ENCODE measurements at regions not wholly inside any gene's neighbourhood (a gene's known extent, or its start where the extent isn't known, plus 50 kb on each side); places are given as distances from the start of the nearest gene placed in this dataset.

GRCh38 chr10:35769795-35770194, 127.7 kb upstream of the FZD8 start:
- no peak for DNase-seq (ENCODE audit: low spot score in 2 of 2)
- no peak overlapping the region for H3K4me3 ChIP-seq
- in situ Hi-C loops (cut with MboI; ENCODE audit: low sequenced_read_pairs), result no loop called here
- H3K27me3 ChIP-seq (ENCODE audit: low read depth), result no peaks in the 10 kb centered on the region
- no peaks in the 10 kb centered on the region for H3K36me3 ChIP-seq (replicated peaks)
- no peaks in the 10 kb centered on the region for H3K9me3 ChIP-seq
- H3K4me1 ChIP-seq, result no peaks in the 10 kb centered on the region

DNA sequence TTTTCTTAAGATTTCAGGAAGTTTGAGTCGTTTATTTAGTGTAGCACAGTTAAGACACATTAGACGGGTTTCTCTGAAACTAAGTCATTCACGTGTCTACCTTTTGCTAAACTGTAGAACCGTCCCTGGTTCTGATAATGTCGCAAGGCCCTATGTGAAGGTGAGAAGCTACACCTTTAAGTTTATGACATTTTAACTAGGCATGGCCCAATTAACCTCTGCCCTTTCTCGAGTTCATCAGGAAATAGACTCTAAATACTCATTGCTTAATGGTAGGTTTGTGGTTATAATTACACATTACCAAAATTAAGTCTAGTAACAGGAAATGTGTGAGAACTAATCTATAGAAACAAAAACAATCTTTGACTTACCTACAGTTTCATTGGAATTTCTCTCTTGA, 126.6 kb upstream of the FZD8 start:
- Histone ChIP-seq H3K4me1 (no peaks in the 10 kb centered on the region), H3K27me3 (ENCODE audit: low read depth) (no peaks in the 10 kb centered on the region), H3K9me3 (no peaks in the 10 kb centered on the region), H3K4me3 (no peak overlapping the region), H3K36me3 (replicated peaks) (no peaks in the 10 kb centered on the region)
- no peak for DNase-seq (ENCODE audit: low spot score in 2 of 2)
- in situ Hi-C loops (cut with MboI; ENCODE audit: low sequenced_read_pairs), result no loop called here

GRCh38 chr10:35768011-35768410, 125.9 kb upstream of the FZD8 start:
- H3K36me3 ChIP-seq (replicated peaks), result no peaks in the 10 kb centered on the region
- no peak overlapping the region for H3K4me3 ChIP-seq
- in situ Hi-C loops (cut with MboI; ENCODE audit: low sequenced_read_pairs), result no loop called here
- no peaks in the 10 kb centered on the region for H3K27me3 ChIP-seq (ENCODE audit: low read depth)
- no peaks in the 10 kb centered on the region for H3K9me3 ChIP-seq
- no peak for DNase-seq (ENCODE audit: low spot score in 2 of 2)
- no peaks in the 10 kb centered on the region for H3K4me1 ChIP-seq

GRCh38 chr10:35765996-35766395, 123.9 kb upstream of the FZD8 start:
- Histone ChIP-seq H3K27me3 (ENCODE audit: low read depth) (no peaks in the 10 kb centered on the region), H3K4me3 (no peak overlapping the region), H3K4me1 (no peaks in the 10 kb centered on the region), H3K9me3 (no peaks in the 10 kb centered on the region), H3K36me3 (replicated peaks) (no peaks in the 10 kb centered on the region)
- in situ Hi-C loops (cut with MboI; ENCODE audit: low sequenced_read_pairs), result no loop called here
- no peak for DNase-seq (ENCODE audit: low spot score in 2 of 2)

GRCh38 chr10:35765066-35765527, 123.0 kb upstream of the FZD8 start:
- Histone ChIP-seq H3K4me3 (no peak overlapping the region), H3K36me3 (replicated peaks) (no peaks in the 10 kb centered on the region), H3K9me3 (no peaks in the 10 kb centered on the region), H3K27me3 (ENCODE audit: low read depth) (no peaks in the 10 kb centered on the region), H3K4me1 (no peaks in the 10 kb centered on the region)
- no peak for DNase-seq (ENCODE audit: low spot score in 2 of 2)
- in situ Hi-C loops (cut with MboI; ENCODE audit: low sequenced_read_pairs), result no loop called here

GRCh38 chr10:35762311-35763030, 120.4 kb upstream of the FZD8 start:
- Histone ChIP-seq H3K27me3 (ENCODE audit: low read depth) (no peaks in the 10 kb centered on the region), H3K9me3 (no peaks in the 10 kb centered on the region), H3K4me3 (no peak overlapping the region), H3K36me3 (replicated peaks) (no peaks in the 10 kb centered on the region), H3K4me1 (no peaks in the 10 kb centered on the region)
- in situ Hi-C loops (cut with MboI; ENCODE audit: low sequenced_read_pairs), result no loop called here
- DNase-seq (ENCODE audit: low spot score in 2 of 2), result no peak

DNA sequence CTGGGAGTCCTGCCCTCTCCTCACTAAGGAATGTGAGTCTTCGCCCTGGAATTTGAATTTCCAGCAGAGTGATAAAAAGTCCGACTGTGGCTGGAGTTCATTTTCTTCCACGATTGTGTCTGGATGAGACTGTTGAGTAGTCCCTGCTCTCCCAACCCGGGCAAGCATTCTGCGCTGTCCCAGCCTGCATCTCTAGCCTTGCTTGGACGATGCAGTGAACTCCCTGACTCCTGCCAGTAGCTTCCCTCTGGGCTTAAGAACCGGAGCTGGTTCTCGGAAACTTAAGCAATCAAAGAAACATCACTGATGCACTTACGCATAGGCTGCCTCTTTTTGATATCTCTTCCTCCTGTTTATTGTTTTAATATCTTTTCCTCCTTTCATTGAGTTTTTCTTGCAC, 116.0 kb upstream of the FZD8 start:
- in situ Hi-C loops (cut with MboI; ENCODE audit: low sequenced_read_pairs), result no loop called here
- no peaks in the 10 kb centered on the region for H3K9me3 ChIP-seq
- no peak for DNase-seq (ENCODE audit: low spot score in 2 of 2)
- no peaks in the 10 kb centered on the region for H3K4me1 ChIP-seq
- no peak overlapping the region for H3K4me3 ChIP-seq
- H3K36me3 ChIP-seq (replicated peaks), result no peaks in the 10 kb centered on the region
- no peaks in the 10 kb centered on the region for H3K27me3 ChIP-seq (ENCODE audit: low read depth)

DNA sequence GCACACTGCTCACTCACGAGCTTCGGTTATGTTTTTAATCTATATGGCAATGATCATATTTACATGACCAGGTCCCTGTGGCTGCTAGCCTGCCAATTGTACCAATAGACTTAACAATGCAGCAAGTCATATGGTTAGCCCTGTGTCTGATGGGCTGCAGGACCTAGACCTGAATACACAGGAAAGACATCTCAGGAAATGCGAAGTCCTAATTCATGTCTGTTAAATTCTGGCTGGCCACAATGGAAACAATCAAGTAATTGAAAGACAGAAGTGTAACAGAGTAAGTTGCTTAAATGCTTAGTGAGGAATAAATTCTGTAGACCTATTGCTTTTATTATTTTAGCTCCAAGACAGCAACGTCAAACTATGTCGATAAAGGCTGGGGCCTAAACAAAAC, 112.4 kb upstream of the FZD8 start:
- H3K36me3 ChIP-seq (replicated peaks), result no peaks in the 10 kb centered on the region
- no peak for DNase-seq (ENCODE audit: low spot score in 2 of 2)
- H3K4me3 ChIP-seq, result no peak overlapping the region
- H3K9me3 ChIP-seq, result no peaks in the 10 kb centered on the region
- in situ Hi-C loops (cut with MboI; ENCODE audit: low sequenced_read_pairs), result no loop called here
- no peaks in the 10 kb centered on the region for H3K4me1 ChIP-seq
- no peaks in the 10 kb centered on the region for H3K27me3 ChIP-seq (ENCODE audit: low read depth)

DNA sequence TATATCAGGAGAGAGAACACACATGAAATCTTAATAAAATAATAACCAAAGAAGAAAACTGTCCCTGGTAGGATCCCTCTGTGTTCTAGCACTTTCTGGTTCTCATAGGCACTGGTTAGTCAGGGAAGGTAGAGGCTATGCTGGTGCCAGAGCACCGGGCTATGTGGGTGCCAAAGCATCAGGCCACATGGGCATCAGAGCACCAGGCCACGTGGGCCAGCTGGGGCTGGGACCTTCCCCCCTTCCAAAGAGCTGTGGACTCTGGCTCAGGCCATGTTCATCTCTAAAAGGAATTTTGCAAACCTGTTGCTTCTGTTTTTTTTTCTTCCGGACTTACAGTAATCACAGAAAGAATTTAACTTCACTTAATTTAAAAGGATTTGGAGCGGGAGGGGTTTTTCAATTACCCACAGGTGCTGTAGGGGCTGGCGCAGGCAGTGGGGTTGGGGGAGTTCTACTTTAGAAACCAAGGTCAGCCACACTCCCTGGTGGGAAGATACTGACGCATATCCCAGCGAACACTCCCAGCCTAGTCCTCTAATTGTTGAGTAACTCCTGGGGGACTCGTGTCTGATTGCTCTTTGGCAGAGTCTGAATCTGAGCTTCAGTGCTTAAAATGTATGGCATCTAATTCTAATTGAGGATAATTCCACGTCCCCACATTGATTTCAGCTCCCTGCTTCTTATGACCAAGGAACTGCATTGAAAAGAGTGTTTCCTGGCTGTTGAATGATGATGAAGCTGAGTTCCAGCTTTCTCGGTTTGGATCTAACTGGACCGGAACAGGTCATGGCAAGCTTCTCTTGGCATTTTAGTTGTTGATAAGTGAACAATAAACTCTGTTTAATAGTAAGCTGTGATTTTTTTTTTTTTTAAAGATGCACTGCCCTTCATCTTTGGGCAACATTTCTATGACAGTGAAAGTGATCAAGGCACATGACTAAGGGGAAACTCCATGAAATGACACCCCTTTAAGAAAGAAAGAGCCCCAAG, 110.7 kb upstream of the FZD8 start:
- in situ Hi-C loops (cut with MboI; ENCODE audit: low sequenced_read_pairs), result no loop called here
- no peak for DNase-seq (ENCODE audit: low spot score in 2 of 2)
- H3K9me3 ChIP-seq, result no peaks in the 10 kb centered on the region

GRCh38 chr10:35751347-35751746, 109.3 kb upstream of the FZD8 start:
- H3K9me3 ChIP-seq, result no peaks in the 10 kb centered on the region
- H3K27me3 ChIP-seq (ENCODE audit: low read depth), result no peaks in the 10 kb centered on the region
- H3K4me3 ChIP-seq, result no peak overlapping the region
- H3K36me3 ChIP-seq (replicated peaks), result no peaks in the 10 kb centered on the region
- DNase-seq (ENCODE audit: low spot score in 2 of 2), result no peak
- in situ Hi-C loops (cut with MboI; ENCODE audit: low sequenced_read_pairs), result no loop called here
- H3K4me1 ChIP-seq, result no peaks in the 10 kb centered on the region

More for the DNA sequence above, 110.7 kb upstream of the FZD8 start:
- Histone ChIP-seq H3K4me1 (no peaks in the 10 kb centered on the region), H3K27me3 (ENCODE audit: low read depth) (no peaks in the 10 kb centered on the region), H3K4me3 (no peak overlapping the region), H3K36me3 (replicated peaks) (no peaks in the 10 kb centered on the region)

GRCh38 chr10:35749230-35749629, 107.1 kb upstream of the FZD8 start:
- in situ Hi-C loops (cut with MboI; ENCODE audit: low sequenced_read_pairs), result no loop called here
- H3K27me3 ChIP-seq (ENCODE audit: low read depth), result no peaks in the 10 kb centered on the region
- H3K9me3 ChIP-seq, result no peaks in the 10 kb centered on the region
- DNase-seq (ENCODE audit: low spot score in 2 of 2), result no peak
- no peaks in the 10 kb centered on the region for H3K4me1 ChIP-seq
- H3K4me3 ChIP-seq, result no peak overlapping the region
- no peaks in the 10 kb centered on the region for H3K36me3 ChIP-seq (replicated peaks)

DNA sequence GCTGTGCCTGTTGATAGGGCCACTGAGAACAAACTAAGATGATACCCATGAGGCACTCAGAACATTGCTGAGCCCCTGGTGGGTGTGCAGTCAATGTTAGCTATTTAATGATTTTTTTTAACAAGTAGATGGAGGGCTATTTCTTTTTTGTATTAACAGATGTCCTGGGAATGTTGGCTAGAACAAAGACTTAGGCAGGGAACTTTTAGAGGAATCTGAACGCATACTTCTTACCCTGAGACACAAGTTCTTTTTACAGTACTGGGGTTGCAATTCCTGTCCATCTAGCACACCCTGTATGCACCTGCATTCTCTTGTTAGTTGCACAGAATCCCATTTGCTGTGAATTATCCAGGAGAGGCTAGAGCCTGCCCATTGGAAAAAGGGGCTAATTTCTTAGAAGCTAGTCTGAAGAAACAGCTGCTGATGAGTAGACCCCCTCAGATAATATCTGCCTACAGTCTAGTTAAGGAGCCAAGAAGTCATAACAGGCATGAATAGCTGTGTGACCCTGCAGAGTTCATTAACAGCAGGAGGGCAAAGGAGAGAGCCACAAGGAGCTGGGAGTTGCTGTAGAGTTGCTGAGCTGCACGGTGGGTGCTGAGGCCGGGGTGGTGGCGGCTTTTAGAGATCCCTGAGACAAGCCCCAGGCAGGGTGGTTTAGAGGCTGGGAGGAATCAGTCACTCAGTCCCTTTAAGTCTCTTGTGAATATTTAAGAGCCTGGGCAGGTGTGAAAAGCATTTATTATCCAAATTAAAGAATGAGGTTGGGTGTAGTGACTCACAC, 103.7 kb upstream of the FZD8 start:
- Histone ChIP-seq H3K36me3 (replicated peaks) (no peaks in the 10 kb centered on the region), H3K27me3 (ENCODE audit: low read depth) (no peaks in the 10 kb centered on the region), H3K4me1 (no peaks in the 10 kb centered on the region), H3K4me3 (no peak overlapping the region), H3K9me3 (no peaks in the 10 kb centered on the region)
- DNase-seq (ENCODE audit: low spot score in 2 of 2), result no peak
- in situ Hi-C loops (cut with MboI; ENCODE audit: low sequenced_read_pairs), result no loop called here

- H3K4me1 ChIP-seq, result no peaks in the 10 kb centered on the region
These were observed 101.8 kb upstream of the FZD8 start for GRCh38 chr10:35743851-35744250.

More at GRCh38 chr10:35743851-35744250, 101.8 kb upstream of the FZD8 start:
- in situ Hi-C loops (cut with MboI; ENCODE audit: low sequenced_read_pairs), result no loop called here
- no peak overlapping the region for H3K4me3 ChIP-seq
- H3K36me3 ChIP-seq (replicated peaks), result no peaks in the 10 kb centered on the region
- no peak for DNase-seq (ENCODE audit: low spot score in 2 of 2)
- no peaks in the 10 kb centered on the region for H3K27me3 ChIP-seq (ENCODE audit: low read depth)
- H3K9me3 ChIP-seq, result no peaks in the 10 kb centered on the region

All from HAP-1 (cell line).